ENCODE measurements at regions not wholly inside any gene's neighbourhood (a gene's known extent, or its start where the extent isn't known, plus 50 kb on each side); places are given as distances from the start of the nearest gene placed in this dataset.

DNA sequence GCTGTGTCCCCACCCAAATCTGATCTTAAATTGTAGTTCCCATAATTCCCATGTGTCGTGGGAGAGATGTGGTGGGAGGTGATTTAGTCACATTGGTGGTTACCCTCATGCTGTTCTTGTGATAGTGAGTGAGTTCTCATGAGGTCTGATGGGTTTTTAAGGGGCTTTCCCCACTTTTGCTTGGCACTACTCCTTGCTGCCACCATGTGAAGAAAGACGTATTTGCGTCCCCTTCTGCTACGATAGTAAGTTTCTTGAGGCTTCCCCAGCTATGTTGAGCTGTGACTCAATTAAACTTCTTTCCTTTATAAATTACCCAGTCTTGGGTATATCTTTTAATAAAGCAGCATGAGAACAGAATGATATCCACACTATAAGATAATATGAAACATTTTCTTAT lies 1023.4 kb downstream of the TLE4 start:
- no peak for TF ChIP-seq EZH2 (IDR thresholded peaks at IDR 0.05)
- TF ChIP-seq POLR2AphosphoS5 (IDR thresholded peaks at IDR 0.05; ENCODE audit: borderline replicate concordance, low read depth, low read length), result no peak
